Breast epithelium (tissue), 3 donors: ENCODE measurements at regions not wholly inside any gene's neighbourhood (a gene's known extent, or its start where the extent isn't known, plus 50 kb on each side); places are given as distances from the start of the nearest gene placed in this dataset.

Experiments
- CTCF ChIP-seq, 3 donors: fragments of 450-650 bp; IDR thresholded peaks; one replicate each; pipeline ENCODE4 v1.5.1; 2016 to 2017; ENCODE audit warnings: antibody characterized with exemption in 3 of 3, mild to moderate bottlenecking in 3 of 3, moderate library complexity in 3 of 3
- POLR2A ChIP-seq: fragments of 450-650 bp; IDR thresholded peaks from one replicate; pipeline ENCODE4 v1.6.1; 2016; ENCODE audit warnings: antibody characterized with exemption, mild to moderate bottlenecking, moderate library complexity
- POLR2AphosphoS5 ChIP-seq, 3 donors: sonication (generic); formaldehyde crosslinking; IDR thresholded peaks; one replicate each; pipeline ENCODE4 v1.6.1; 2017; ENCODE audit warnings: antibody characterized with exemption in 3 of 3

DNA sequence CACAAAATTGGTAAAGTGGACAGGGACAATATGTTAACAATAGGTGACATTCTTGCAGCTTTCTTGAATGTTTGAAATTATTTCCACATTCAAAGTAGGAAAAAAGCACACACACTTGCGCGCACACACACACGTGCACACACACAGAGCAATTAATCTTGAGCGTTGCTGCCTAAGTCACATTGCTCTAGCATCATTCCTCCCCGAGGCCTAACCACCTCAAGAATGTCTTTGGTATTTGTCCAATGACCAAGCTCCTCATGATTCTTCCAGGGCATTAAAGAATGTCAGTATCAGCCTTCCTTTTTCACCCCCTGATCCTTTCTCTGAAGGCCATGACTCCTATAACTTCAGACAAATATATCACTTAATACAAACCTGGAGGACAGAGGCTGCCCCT is 198.1 kb downstream of the NPR3 start:
- TF ChIP-seq POLR2AphosphoS5 (IDR thresholded peaks at IDR 0.05), result no peak
- TF ChIP-seq POLR2A, result no peak
- TF ChIP-seq CTCF (IDR thresholded peaks at IDR 0.05), result no peak
